NOMO-1 (cell line): ENCODE measurements at regions not wholly inside any gene's neighbourhood (a gene's known extent, or its start where the extent isn't known, plus 50 kb on each side); places are given as distances from the start of the nearest gene placed in this dataset.

Experiments used
- DNase-seq, 2 experiments: peaks; one replicate each; lab custom pipeline; 2025; ENCODE audit not compliant: unreplicated experiment in 2 of 2; lab: John Stamatoyannopoulos, UW

GRCh38 chr6:23277521-23278179 is 708.3 kb downstream of the HDGFL1 start:
- DNase-seq: no peak

- DNase-seq: no peak
Measured at GRCh38 chr6:23278180-23278532, 708.8 kb downstream of the HDGFL1 start.

GRCh38 chr6:23280437-23280836 is 711.1 kb downstream of the HDGFL1 start:
- DNase-seq: peak in 1 of 2 experiments; percentile 2

GRCh38 chr6:23282252-23283021 is 713.1 kb downstream of the HDGFL1 start:
- no peak for DNase-seq

GRCh38 chr6:23293653-23294052 is 724.3 kb downstream of the HDGFL1 start:
- no peak for DNase-seq

GRCh38 chr6:23301556-23301955 is 732.2 kb downstream of the HDGFL1 start:
- DNase-seq: no peak

GRCh38 chr6:23302514-23302913 is 733.1 kb downstream of the HDGFL1 start:
- DNase-seq: no peak

GRCh38 chr6:23305325-23305943 is 736.1 kb downstream of the HDGFL1 start:
- DNase-seq: no peak

- DNase-seq: no peak
Measured at GRCh38 chr6:23306251-23306950, 737.0 kb downstream of the HDGFL1 start.

GRCh38 chr6:23307516-23307915 is 738.1 kb downstream of the HDGFL1 start:
- no peak for DNase-seq

- no peak for DNase-seq
Measured at GRCh38 chr6:23308166-23308565, 738.8 kb downstream of the HDGFL1 start.

- DNase-seq: no peak
Measured at GRCh38 chr6:23311211-23311610, 741.8 kb downstream of the HDGFL1 start.

- DNase-seq: no peak
Measured at GRCh38 chr6:23316131-23316530, 746.8 kb downstream of the HDGFL1 start.

- no peak for DNase-seq
Measured at GRCh38 chr6:23316931-23317330, 747.6 kb downstream of the HDGFL1 start.

GRCh38 chr6:23319582-23319981 is 750.2 kb downstream of the HDGFL1 start:
- DNase-seq: no peak

GRCh38 chr6:23320471-23321015 is 751.2 kb downstream of the HDGFL1 start:
- DNase-seq: no peak

GRCh38 chr6:23323897-23324296 is 754.5 kb downstream of the HDGFL1 start:
- no peak for DNase-seq

GRCh38 chr6:23325065-23325464 is 755.7 kb downstream of the HDGFL1 start:
- DNase-seq: no peak

GRCh38 chr6:23327621-23328020 is 758.3 kb downstream of the HDGFL1 start:
- no peak for DNase-seq

- DNase-seq: no peak
Measured at GRCh38 chr6:23329086-23329485, 759.7 kb downstream of the HDGFL1 start.

GRCh38 chr6:23330632-23331031 is 761.3 kb downstream of the HDGFL1 start:
- DNase-seq: no peak
